Stimulated activated CD4-positive, alpha-beta T cell treated with anti-CD3 and anti-CD28 coated beads, Interleukin-1b, Interleukin-23, amount 100 ng/mL, for 4 hours (primary cell): ENCODE measurements at regions not wholly inside any gene's neighbourhood (a gene's known extent, or its start where the extent isn't known, plus 50 kb on each side); places are given as distances from the start of the nearest gene placed in this dataset.

Experiments
- DNase-seq, 2 donors: peaks; one replicate each; pipeline ENCODE4 v3.0.0-alpha.2; 2020; ENCODE audit warnings: low read depth in 2 of 2

DNA sequence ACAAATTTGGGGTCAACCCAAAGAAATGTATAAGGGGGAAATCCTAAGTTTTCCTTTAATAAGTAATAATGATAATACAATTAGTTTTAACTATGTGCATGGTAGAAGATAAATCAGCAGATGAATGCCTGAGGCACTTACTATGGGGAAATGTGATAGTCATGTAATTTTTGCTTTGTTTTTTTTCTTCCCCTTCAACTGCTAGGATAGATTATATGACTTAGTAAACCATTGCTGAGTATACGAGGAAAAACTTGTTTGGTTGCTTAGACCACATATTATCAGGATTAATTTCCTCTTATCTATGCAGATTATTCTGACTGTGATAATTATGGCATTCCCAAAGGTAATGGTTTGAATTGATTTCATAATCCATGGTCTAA, 181.1 kb downstream of the TGFB2 start:
- DNase-seq = no peak

DNA sequence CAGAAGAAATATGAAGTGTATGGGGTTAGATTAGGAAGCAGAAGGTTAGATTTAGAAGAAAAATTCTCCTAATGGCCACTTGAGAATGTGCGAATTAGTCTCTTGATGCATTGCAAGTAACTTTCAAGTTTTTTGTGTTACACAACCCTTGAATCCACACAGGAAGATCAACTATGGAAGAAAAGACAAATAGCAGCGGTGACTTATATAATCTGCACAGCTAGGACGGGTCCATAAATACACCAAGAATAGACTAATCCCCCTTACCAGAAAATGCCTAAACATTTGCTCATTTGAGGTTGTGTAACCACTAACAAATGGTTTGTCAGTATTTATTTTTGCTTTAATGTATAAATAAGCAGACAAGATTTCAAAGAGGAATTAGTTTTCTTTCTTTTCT, 182.6 kb downstream of the TGFB2 start:
- no peak for DNase-seq

GRCh38 chr1:218529646-218530300, 184.6 kb downstream of the TGFB2 start:
- DNase-seq = no peak

DNA sequence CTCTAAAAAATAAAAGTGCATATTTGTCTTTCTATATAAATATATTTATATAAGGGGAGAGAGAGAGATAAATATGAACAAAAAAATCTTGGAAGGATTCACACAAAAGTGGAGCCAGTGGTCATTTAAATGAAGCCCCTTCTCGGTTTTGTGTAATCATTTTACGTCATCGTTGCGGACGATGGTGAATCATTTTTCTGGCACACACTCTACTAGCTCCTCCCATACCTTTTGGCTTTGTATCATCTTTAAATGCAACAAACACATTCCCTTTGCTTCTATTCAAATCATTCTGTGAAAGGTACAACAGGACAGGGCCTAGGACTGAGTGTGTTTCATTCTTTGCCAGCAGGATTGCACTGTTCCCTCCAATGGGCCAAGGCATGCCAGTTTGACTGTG, 186.8 kb downstream of the TGFB2 start:
- DNase-seq = no peak

DNA sequence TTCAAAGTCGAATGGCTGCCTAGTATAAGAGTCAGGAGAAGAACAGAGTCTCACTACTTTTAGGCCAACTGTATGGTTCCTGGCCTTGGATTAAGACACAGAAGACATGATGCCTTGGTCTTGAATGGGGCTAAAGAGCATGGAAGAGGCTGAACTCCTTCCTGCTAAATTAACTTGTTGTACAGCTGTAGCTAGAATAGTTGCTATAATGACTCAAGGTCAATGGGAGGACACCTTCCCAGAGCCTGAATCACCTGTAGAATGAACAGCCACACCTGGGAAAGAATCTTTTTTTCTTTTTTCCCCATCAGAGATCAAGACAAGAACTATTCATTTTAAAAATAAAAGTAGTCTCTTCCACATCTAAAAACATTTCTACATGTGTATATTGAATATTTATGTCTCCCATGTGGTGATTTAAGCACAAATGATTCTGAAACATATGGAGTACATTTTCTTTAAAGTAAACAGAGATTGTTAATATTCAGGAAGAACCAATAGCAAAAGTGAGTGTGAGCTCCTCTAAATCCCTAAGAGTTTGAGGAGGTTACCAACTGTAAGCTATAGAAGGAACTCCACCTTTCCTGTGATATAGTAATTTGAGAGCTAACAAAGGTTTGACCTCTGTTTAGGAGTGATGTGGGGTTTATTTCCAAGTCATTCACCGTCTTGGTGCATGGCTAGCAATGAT, 191.3 kb downstream of the TGFB2 start:
- no peak for DNase-seq

- no peak for DNase-seq
These were observed 192.2 kb downstream of the TGFB2 start for GRCh38 chr1:218537122-218537913.

- no peak for DNase-seq
These were observed 193.2 kb downstream of the TGFB2 start for GRCh38 chr1:218538341-218538740.

DNA sequence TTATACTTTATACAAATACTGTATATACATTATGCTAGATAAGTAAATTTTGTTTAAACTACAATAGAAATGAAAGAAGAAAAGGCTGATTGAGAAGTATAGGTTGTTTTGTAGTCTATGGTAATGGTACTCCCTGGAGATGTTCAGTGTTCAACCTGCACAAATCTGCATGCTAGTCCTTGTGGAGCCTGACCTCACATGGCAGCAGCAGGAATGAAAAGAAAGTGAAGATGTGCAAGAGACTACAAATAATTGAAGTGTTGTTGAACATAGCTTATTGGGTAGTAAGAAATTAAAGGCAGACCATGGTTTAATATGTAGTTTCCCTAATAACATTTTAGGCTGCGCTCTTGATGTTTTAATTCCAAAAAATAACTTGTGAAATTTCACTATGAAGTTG, 201.2 kb downstream of the TGFB2 start:
- no peak for DNase-seq

DNA sequence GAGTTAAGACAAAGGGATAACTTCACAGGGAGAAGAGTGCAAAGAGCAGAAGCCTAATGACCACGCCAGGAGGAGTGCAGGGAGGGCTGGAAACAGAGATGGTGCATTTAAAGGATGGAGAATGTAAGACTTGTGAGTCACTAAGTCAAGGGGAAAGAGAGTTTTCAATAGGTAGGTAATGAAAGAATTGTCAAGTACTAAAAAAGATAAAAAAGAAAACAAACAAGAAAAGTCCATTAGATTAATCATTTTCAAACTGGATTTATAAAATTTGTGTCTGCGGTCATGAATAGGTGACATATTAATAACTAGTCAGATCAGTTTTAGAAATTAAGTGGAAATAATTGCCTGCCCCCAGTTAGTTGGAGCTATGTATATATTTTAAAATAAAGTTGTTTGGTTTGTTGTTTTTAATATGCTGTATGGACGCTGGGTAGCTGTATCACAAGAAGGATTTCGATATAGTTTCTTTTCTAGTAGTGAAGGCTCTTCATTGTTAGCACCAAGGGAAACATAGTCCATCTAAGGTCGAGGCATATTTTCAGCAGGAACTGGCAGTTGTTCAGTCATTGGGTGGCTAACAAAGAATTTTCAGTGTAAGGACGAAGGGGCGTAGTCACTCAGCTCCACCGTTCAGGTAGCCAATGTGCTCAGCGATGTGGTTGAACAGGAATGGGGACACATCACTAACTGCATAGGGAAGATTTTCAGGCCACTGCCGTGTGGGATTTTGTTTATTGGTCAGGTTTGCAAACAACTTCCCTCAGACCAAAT, 203.0 kb downstream of the TGFB2 start:
- no peak for DNase-seq

- no peak for DNase-seq
These were observed 203.6 kb downstream of the TGFB2 start for GRCh38 chr1:218548764-218549163.

- no peak for DNase-seq
These were observed 208.1 kb downstream of the TGFB2 start for GRCh38 chr1:218553197-218553596.

GRCh38 chr1:218556016-218556415, 210.9 kb downstream of the TGFB2 start:
- DNase-seq = no peak

GRCh38 chr1:218557731-218558130, 212.6 kb downstream of the TGFB2 start:
- no peak for DNase-seq

GRCh38 chr1:218558271-218558810, 213.2 kb downstream of the TGFB2 start:
- no peak for DNase-seq

DNA sequence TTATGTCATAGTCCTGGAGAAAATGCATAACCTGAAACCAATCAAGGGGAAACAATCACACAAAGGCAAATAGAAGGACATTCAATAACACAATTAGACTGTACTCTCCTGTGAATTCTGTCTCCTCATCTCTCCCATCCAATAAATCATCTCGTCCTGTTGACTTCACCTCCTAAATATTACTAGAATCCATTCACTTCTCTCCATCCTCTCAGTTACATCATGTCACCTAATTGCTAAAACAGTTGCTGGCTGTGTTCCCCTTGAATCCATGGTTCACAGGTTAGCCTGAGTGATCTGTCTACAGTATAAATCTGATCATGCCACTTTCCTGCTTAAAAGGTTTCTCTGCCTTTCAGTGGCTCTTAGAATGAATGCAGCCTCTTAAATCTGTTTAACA, 220.2 kb downstream of the TGFB2 start:
- no peak for DNase-seq

DNA sequence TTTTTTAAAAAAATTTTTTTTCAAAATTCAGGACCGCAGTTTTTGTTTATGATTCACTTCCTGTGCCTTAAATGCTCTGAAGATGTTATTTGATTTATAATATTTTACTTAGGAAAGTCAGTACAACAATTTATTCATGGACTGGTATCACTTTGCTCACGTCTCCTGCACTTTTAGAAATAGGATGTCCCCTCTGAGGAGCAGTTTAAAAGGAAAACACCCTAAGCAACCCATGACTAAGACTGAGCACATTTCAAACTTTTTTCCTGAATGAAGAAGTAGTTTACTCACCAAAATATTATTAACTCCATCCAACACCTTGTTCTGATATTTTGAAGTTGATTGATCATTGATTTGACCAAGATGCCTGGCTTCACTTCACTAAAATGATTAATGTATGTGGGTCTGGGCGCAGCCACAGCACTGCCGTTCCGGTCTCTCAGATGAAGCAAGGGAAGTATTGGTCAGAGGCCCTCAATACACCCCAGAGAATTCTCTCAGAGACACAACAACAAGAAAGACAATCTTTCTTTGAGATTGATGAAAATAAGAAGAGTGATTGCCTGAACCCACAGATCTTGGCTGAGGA, 223.9 kb downstream of the TGFB2 start:
- no peak for DNase-seq

DNA sequence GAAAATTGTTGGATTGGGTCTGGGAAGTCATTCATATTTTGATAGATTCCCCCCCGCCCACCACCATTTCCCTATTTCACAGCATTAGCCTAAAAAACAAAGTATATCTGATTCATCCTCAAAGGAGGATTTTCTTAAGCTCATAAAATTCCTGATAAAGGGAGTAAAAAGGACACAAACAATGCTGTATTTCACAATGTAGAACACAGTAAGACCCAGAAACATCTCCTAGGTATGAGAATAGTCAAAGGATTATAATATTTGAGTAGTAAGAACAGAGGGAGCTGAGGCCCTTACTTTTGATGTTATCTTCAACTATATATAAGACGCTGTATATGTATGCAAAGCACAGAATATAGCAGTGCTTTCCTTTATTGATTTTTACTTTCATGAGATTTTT, 225.3 kb downstream of the TGFB2 start:
- DNase-seq = no peak

DNA sequence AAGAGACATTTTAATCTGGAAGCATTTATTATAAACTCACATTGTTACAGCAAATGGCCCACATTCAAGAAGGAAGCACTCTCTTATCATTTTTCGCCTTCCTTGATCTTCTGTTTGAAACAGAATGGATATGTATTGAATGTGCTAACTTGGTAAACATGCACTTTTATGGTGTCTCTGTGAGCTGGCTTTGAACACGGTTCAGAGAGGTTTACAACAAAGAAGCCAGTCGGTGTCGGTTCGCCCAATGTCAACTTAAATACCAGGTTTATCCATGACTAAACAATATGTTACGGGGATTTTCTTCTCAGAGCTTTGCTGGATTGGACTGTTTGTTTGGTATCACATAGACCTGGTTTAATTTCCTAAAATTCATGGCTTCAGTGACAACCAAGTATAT, 226.4 kb downstream of the TGFB2 start:
- no peak for DNase-seq

DNA sequence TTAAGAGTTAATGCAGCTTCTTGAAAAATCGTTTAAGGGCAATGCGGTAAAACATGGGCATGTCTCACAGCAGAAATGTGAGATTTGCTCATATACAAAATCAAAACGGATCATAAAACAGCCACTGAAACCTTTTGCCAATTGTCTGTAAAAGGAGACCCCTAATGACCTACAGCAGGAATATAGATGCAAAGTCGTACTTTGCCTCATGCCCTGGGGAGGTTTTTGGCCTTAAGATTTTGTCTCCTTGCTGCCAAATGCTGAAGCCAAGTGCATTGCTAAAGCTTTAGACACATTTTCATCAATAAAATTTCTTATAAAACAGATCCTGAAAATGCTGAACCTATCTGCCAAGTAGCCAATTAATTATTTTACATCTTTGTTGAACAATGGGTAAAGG, 226.9 kb downstream of the TGFB2 start:
- DNase-seq = no peak

DNA sequence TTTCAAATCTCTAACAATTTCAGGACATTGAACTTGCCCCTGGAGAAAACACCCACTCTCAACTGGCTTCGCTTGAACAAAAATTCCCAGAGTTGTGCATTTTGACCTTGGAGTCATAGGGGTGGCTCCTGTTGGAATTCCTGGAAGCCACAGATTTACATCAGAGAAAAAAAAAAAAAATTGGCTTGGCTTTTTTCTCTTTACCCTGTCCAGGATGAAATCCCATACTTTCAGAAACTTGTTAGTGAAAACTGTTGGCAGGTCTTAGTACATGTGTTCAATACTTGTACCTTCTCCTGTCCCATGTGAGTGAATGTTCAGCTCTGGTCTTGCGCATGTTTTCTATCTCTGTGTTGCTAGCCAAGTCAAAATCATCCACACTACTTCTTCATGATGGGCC, 228.8 kb downstream of the TGFB2 start:
- DNase-seq = no peak

- no peak for DNase-seq
These were observed 229.9 kb downstream of the TGFB2 start for GRCh38 chr1:218575079-218575478.

- no peak for DNase-seq
These were observed 230.7 kb downstream of the TGFB2 start for GRCh38 chr1:218575856-218576255.
